H1 (cell line): ENCODE measurements at regions not wholly inside any gene's neighbourhood (a gene's known extent, or its start where the extent isn't known, plus 50 kb on each side); places are given as distances from the start of the nearest gene placed in this dataset.

ENCODE experiments used
- CTCF ChIA-PET: fragments of 300-600 bp; sonication (Branson Sonifier 250); formaldehyde crosslinking; loops from one replicate; lab custom pipeline; 2021; ENCODE audit not compliant: partially characterized antibody; lab: Charles Lee
- POLR2A ChIA-PET: fragments of 300-600 bp; sonication (Branson Sonifier 250); formaldehyde crosslinking; loops from one replicate; lab custom pipeline; 2021; ENCODE audit warnings: inconsistent platforms; ENCODE audit not compliant: partially characterized antibody; lab: Charles Lee
- DNase-seq, 2 experiments: peaks; one replicate each; pipeline versions ENCODE4 v3.0.0 to v3.0.0-alpha.2; 2010 to 2022; ENCODE audit warnings: low spot score in 2 of 2, low read depth in 1 of 2, mixed read lengths in 1 of 2
- FAIRE-seq: peaks from 2 replicates; lab custom pipeline; 2011; peaks lifted over from hg19 to GRCh38; lab: Jason Lieb, UNC
- H2AFZ ChIP-seq: 2 replicates; pipeline ENCODE4 v1.8.1; 2012; ENCODE audit warnings: low read length, inconsistent platforms
- H2AK5ac ChIP-seq: 2 replicates; pipeline ENCODE4 v1.6.1; 2013; ENCODE audit warnings: low read depth, low read length
- H2BK120ac ChIP-seq: replicated peaks from 2 replicates; pipeline ENCODE3; 2013; ENCODE audit warnings: low read depth, low read length, inconsistent platforms
- H2BK12ac ChIP-seq: 2 replicates; pipeline ENCODE4 v1.6.1; 2013; ENCODE audit warnings: low read depth, low read length
- H2BK15ac ChIP-seq: 2 replicates; pipeline ENCODE4 v1.6.1; 2013; ENCODE audit warnings: low read length
- H2BK20ac ChIP-seq: 2 replicates; pipeline ENCODE4 v1.6.1; 2013; ENCODE audit warnings: low read length
- H2BK5ac ChIP-seq: 2 replicates; pipeline ENCODE4 v1.6.1; 2013; ENCODE audit warnings: low read depth, low read length
- H3K14ac ChIP-seq: 2 replicates; pipeline ENCODE4 v1.6.1; 2013; ENCODE audit warnings: inconsistent platforms; ENCODE audit not compliant: insufficient read length
- H3K18ac ChIP-seq: 2 replicates; pipeline ENCODE4 v1.6.1; 2013; ENCODE audit warnings: low read length; ENCODE audit errors: extremely low read depth
- H3K23ac ChIP-seq: 2 replicates; pipeline ENCODE4 v1.6.1; 2013; ENCODE audit warnings: inconsistent platforms; ENCODE audit not compliant: insufficient read length
- H3K23me2 ChIP-seq: 2 replicates; pipeline ENCODE4 v1.6.1; 2013; ENCODE audit warnings: low read depth, low read length
- H3K27ac ChIP-seq: 2 replicates; pipeline ENCODE4 v1.6.1; 2011; ENCODE audit warnings: low read depth, low read length, inconsistent platforms
- H3K27me3 ChIP-seq, 4 experiments: replicated peaks in 1 of 4; 1 replicate in 1 of 4; 2 replicates in 3 of 4; pipeline versions ENCODE4 v1.6.1 to v1.8.1; 2011 to 2013; ENCODE audit warnings: low read length in 3 of 4, mild to moderate bottlenecking in 3 of 4, inconsistent platforms in 2 of 4, mixed read lengths in 2 of 4, moderate library complexity in 1 of 4; ENCODE audit not compliant: control insufficient read depth in 3 of 4, insufficient read depth in 3 of 4; ENCODE audit errors: extremely low read depth in 1 of 4
- H3K36me3 ChIP-seq, 4 experiments: 2 replicates each; pipeline versions ENCODE4 v1.6.1 to v1.8.1; 2011 to 2013; ENCODE audit warnings: mild to moderate bottlenecking in 4 of 4, low read length in 3 of 4, moderate library complexity in 2 of 4, control low read depth in 1 of 4, inconsistent platforms in 1 of 4; ENCODE audit not compliant: insufficient read depth in 4 of 4, control insufficient read depth in 2 of 4
- H3K4ac ChIP-seq: replicated peaks from 2 replicates; pipeline ENCODE3; 2013; ENCODE audit warnings: low read length, low read depth, mixed read lengths, inconsistent platforms; ENCODE audit not compliant: insufficient read length
- H3K4me1 ChIP-seq, 4 experiments: replicated peaks in 1 of 4; 1 replicate in 1 of 4; 2 replicates in 3 of 4; pipeline versions ENCODE4 v1.6.1 to v1.8.1; 2011 to 2013; ENCODE audit warnings: low read length in 3 of 4, inconsistent platforms in 2 of 4, mixed read lengths in 1 of 4; ENCODE audit not compliant: insufficient read depth in 4 of 4, control insufficient read depth in 3 of 4
- H3K4me2 ChIP-seq, 2 experiments: 2 replicates each; pipeline versions ENCODE4 v1.6.1 to v1.8.1; 2011 to 2013; ENCODE audit warnings: low read depth in 2 of 2, low read length in 2 of 2, control low read depth in 1 of 2, inconsistent platforms in 1 of 2, mild to moderate bottlenecking in 1 of 2; ENCODE audit not compliant: insufficient read depth in 1 of 2
- H3K4me3 ChIP-seq, 4 experiments: fragments of 200-600, 300-600 bp in 1 of 4; sonication (generic), shearing (Covaris generic), sonication (Bioruptor Twin) in 1 of 4; 2 replicates each; pipeline versions ENCODE4 v1.5.1 to v1.8.1; 2011 to 2016; ENCODE audit warnings: low read length in 4 of 4, low read depth in 3 of 4, control low read depth in 2 of 4, inconsistent platforms in 2 of 4, mild to moderate bottlenecking in 2 of 4, mixed read lengths in 1 of 4, moderate library complexity in 1 of 4; ENCODE audit not compliant: insufficient read depth in 2 of 4; ENCODE audit errors: extremely low read depth in 1 of 4
- H3K56ac ChIP-seq: replicated peaks from 2 replicates; pipeline ENCODE3; 2013; ENCODE audit warnings: low read depth, mild to moderate bottlenecking, mixed read lengths, low read length, inconsistent platforms; ENCODE audit not compliant: insufficient read length
- H3K79me1 ChIP-seq: 2 replicates; pipeline ENCODE4 v1.6.1; 2013; ENCODE audit warnings: low read depth, low read length, control low read depth
- H3K79me2 ChIP-seq, 2 experiments: 2 replicates each; pipeline versions ENCODE4 v1.6.1 to v1.8.1; 2012 to 2013; ENCODE audit warnings: low read length in 2 of 2, mild to moderate bottlenecking in 2 of 2, inconsistent platforms in 1 of 2; ENCODE audit not compliant: insufficient read depth in 2 of 2, control insufficient read depth in 1 of 2
- H3K9ac ChIP-seq, 4 experiments: replicated peaks in 1 of 4; 1 replicate in 1 of 4; 2 replicates in 3 of 4; pipeline versions ENCODE4 v1.6.1 to v1.8.1; 2011 to 2013; ENCODE audit warnings: low read depth in 3 of 4, low read length in 3 of 4, control low read depth in 2 of 4, mild to moderate bottlenecking in 2 of 4, moderate library complexity in 2 of 4, inconsistent platforms in 1 of 4; ENCODE audit errors: extremely low read depth in 1 of 4
- H3K9me3 ChIP-seq, 2 experiments: 2 replicates each; pipeline versions ENCODE4 v1.6.1 to v1.8.1; 2012 to 2013; ENCODE audit warnings: mild to moderate bottlenecking in 2 of 2, moderate library complexity in 2 of 2, control low read depth in 1 of 2, inconsistent platforms in 1 of 2, low read depth in 1 of 2, low read length in 1 of 2, mixed read lengths in 1 of 2; ENCODE audit not compliant: insufficient read depth in 2 of 2
- H4K20me1 ChIP-seq, 2 experiments: replicated peaks in 1 of 2; 2 replicates each; pipeline versions ENCODE3 to v1.8.1; 2011 to 2013; ENCODE audit warnings: inconsistent platforms in 2 of 2, low read length in 2 of 2, mild to moderate bottlenecking in 1 of 2; ENCODE audit not compliant: insufficient read depth in 2 of 2, control insufficient read depth in 1 of 2
- H4K5ac ChIP-seq: 2 replicates; pipeline ENCODE4 v1.6.1; 2013; ENCODE audit warnings: low read length, low read depth, mixed read lengths, inconsistent platforms; ENCODE audit not compliant: insufficient read length
- H4K8ac ChIP-seq: 2 replicates; pipeline ENCODE4 v1.8.0; 2013; ENCODE audit warnings: mild to moderate bottlenecking, moderate library complexity, low read length, inconsistent platforms; ENCODE audit not compliant: insufficient read depth; ENCODE audit errors: extremely low read depth
- H4K91ac ChIP-seq: replicated peaks from 2 replicates; pipeline ENCODE3; 2013; ENCODE audit warnings: low read length, mixed read lengths, inconsistent platforms; ENCODE audit not compliant: insufficient read length
- BRCA1 ChIP-seq: IDR thresholded peaks from 2 replicates; pipeline ENCODE4 v1.6.1; 2012; ENCODE audit warnings: low read depth, low read length, improper control_type of control experiment
- CREB1 ChIP-seq: IDR thresholded peaks from 2 replicates; pipeline ENCODE4 v1.6.1; 2012; ENCODE audit warnings: inconsistent platforms
- FOSL1 ChIP-seq: IDR thresholded peaks from 2 replicates; pipeline ENCODE4 v1.6.1; 2011; ENCODE audit warnings: mild to moderate bottlenecking, low read depth, low read length, moderate library complexity; ENCODE audit not compliant: insufficient read depth
- GABPA ChIP-seq: IDR thresholded peaks from 2 replicates; pipeline ENCODE4 v1.6.1; 2011; ENCODE audit warnings: mild to moderate bottlenecking, low read length, moderate library complexity, borderline replicate concordance; ENCODE audit not compliant: insufficient read depth
- HDAC2 ChIP-seq, 2 experiments: fragments of 300-600 bp in 1 of 2; sonication (generic) in 1 of 2; IDR thresholded peaks; 2 replicates each; pipeline ENCODE4 v1.6.1; 2011 to 2012; ENCODE audit warnings: low read depth in 2 of 2, low read length in 2 of 2, mild to moderate bottlenecking in 2 of 2, moderate library complexity in 2 of 2, borderline replicate concordance in 1 of 2, inconsistent platforms in 1 of 2
- JUN ChIP-seq: IDR thresholded peaks from 2 replicates; pipeline ENCODE4 v1.6.1; 2011; ENCODE audit warnings: low read depth, mild to moderate bottlenecking, improper control_type of control experiment, low read length
- RFX5 ChIP-seq: IDR thresholded peaks from 2 replicates; pipeline ENCODE4 v1.6.1; 2011; ENCODE audit warnings: low read depth, low read length, improper control_type of control experiment, borderline replicate concordance
- TAF1 ChIP-seq: IDR thresholded peaks from 2 replicates; pipeline ENCODE4 v1.6.1; 2011; ENCODE audit warnings: mild to moderate bottlenecking, low read depth, low read length
- TBP ChIP-seq: IDR thresholded peaks from 2 replicates; pipeline ENCODE4 v1.6.1; 2011; ENCODE audit warnings: low read depth, low read length, improper control_type of control experiment
- WGBS, 2 experiments: shearing (Covaris generic) in 1 of 2; methylation state at CpG; one replicate each; pipeline versions ENCODE4 v1.1.6 to v1.1.7; 2013 to 2015; ENCODE audit warnings: low lambda C conversion rate in 2 of 2, mixed read lengths in 2 of 2, inconsistent platforms in 1 of 2, low coverage in 1 of 2, missing lambda C conversion rate in 1 of 2; ENCODE audit not compliant: insufficient replicate concordance in 2 of 2, insufficient coverage in 1 of 2, insufficient read length in 1 of 2; ENCODE audit errors: extremely low coverage in 1 of 2, missing lambda C conversion rate in 1 of 2; 5-methylcytosine and 5-hydroxymethylcytosine counted together

DNA sequence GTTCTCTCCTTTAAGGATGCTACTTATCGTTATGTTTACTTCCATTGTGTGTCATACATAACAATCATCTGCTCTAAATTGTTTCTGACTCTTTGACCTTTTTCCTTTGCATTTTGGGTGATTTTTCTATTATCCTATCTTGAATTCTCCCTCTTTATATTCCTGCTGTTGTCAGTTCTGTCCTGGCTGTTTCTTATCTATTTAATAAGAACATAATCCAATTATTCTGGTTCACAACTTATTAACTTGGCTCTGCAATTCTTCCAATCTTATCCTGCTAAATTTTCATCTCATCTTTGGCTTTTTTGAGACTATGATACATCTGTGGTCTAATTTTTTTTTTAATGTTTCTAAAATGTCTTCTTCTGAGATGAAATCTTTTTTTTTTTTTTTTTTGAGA, 54.7 kb upstream of the TOX2 start:
- H3K23me2 ChIP-seq, result no peaks in the 10 kb centered on the region
- no peak for TF ChIP-seq BRCA1
- no peak for TF ChIP-seq GABPA
- no peak for TF ChIP-seq FOSL1
- TF ChIP-seq CREB1, result no peak
- TF ChIP-seq HDAC2 (IDR thresholded peaks at IDR 0.05; ENCODE audit: borderline replicate concordance in 1 of 2, low read depth in 2 of 2, low read length in 2 of 2), result no peak
- no peak for TF ChIP-seq TAF1
- no peak for TF ChIP-seq RFX5
- no peak for TF ChIP-seq TBP
- no peak for TF ChIP-seq JUN

More for the DNA sequence above, 54.7 kb upstream of the TOX2 start:
- Histone ChIP-seq H3K27ac (no peak overlapping the region), H3K4me1 (no peaks in the 10 kb centered on the region), H3K23ac (no peak overlapping the region), H3K27me3 (no peaks in the 10 kb centered on the region), H3K9ac (no peak overlapping the region), H2BK20ac (no peak overlapping the region), H3K14ac (no peak overlapping the region), H2AK5ac (no peak overlapping the region), H2BK12ac (no peak overlapping the region), H3K4me2 (no peak overlapping the region), H2BK120ac (no peak overlapping the region), H4K20me1 (no peaks in the 10 kb centered on the region), H4K91ac (no peak overlapping the region), H3K36me3 (no peaks in the 10 kb centered on the region), H2BK5ac (no peak overlapping the region), H3K79me2 (no peaks in the 10 kb centered on the region), H3K79me1 (no peaks in the 10 kb centered on the region), H3K4ac (no peak overlapping the region), H3K56ac (no peak overlapping the region), H3K18ac (no peak overlapping the region), H2AFZ (no peak overlapping the region), H2BK15ac (no peak overlapping the region), H3K4me3 (no peak overlapping the region), H3K9me3 (no peaks in the 10 kb centered on the region), H4K5ac (no peak overlapping the region), H4K8ac (no peak overlapping the region)
- CTCF ChIA-PET, result no interaction called here
- DNase-seq, result no peak
- POLR2A ChIA-PET, result interaction anchor here (0.6 kb wide), 1 partner anchor 86 kb away, joined by 4 read pairs; no protein-coding TSS in a partner anchor
- no peak for FAIRE-seq
- WGBS, 2 experiments, result 88% methylated on average over 1 of the region's 1 CpG; no CpG with 5 or more reads in 1 of the 2 experiments
